ENCODE measurements at regions not wholly inside any gene's neighbourhood (a gene's known extent, or its start where the extent isn't known, plus 50 kb on each side); places are given as distances from the start of the nearest gene placed in this dataset.
"Not testable (repeated sequence)": the region's sequence is repeated elsewhere in the genome, so short reads cannot be mapped to it uniquely, and the experiment has no call there.

DNA sequence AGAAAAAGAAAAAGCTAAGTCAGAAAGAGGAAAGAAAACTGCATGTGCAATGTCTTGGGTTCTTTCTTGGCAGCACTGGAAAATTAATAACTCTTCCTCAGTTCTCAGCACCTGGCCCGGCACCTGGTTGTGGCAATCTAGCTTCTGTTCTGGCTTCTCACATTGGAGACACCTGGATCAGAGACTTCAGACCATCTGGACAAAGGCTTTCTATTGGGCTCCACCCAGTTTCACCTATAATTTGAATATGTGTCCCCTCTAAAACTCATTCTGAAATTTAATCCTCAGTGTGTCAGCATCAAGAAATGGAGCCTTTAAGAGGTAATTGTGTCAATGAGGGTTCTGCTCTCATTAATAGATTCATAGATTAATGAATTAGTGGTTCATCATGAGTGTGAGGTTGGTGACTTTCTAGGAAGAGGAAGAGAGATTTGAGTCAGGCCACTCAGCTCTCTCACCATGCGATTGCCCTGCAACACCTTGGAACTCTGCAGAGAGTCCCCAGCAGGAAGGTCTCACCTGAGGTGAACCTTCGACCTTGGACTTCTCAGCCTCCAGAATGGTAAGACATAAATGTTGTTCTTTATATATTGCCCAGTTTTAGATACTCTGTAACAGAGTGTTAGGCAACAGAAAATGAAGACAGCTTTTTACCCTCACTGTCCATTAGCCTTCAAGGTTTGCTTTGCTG, 679.9 kb downstream of the NTRK3 start:
- DNase-seq, result no peak

GRCh38 chr15:87575896-87576473, 680.6 kb downstream of the NTRK3 start:
- no peak for DNase-seq

- DNase-seq, result no peak
Measured at GRCh38 chr15:87573534-87573933, 683.0 kb downstream of the NTRK3 start.

DNA sequence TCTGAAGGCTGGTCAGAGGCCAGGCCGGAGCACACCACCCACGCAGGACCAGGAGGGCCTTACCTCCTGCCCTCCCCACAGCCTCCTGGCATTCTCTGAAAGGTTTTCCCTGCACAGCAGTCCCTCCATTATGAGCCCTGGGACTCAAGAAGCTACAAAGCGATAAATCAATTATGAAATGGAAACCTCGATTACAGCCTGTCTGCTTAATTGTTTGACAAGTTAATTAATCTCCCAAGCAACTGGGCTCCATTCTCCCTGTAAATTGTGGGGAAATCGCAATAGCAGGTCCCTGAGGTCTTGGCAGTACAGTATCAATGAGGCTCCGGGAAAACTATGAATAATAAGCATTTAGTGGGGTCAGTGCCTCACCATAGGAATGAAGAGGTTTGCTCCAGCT, 683.5 kb downstream of the NTRK3 start:
- no peak for DNase-seq

DNA sequence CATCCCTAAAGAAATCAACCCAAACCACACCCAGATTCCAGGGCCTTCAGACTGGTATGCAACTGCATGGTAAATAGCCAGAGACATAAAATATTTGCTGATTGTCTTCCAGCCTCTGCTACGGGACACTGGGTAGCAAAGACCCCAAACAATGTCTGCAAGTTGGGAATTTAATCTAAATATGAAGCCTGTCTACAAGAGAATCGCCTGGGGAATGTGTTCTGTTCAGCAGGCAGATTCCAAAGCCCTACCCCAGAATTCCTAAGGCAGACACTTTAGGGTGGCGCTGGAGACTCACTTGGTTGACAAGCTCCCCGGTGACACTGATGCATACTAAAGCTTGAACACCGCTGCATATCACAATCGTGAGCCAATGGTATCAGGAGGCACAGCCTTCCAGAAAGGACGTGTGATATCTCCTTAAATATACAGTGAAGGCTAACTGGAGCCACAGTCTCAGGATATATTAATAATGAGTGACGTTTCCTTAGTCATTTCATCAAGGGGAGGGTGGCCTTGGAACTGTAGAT, 684.1 kb downstream of the NTRK3 start:
- DNase-seq, result no peak

DNA sequence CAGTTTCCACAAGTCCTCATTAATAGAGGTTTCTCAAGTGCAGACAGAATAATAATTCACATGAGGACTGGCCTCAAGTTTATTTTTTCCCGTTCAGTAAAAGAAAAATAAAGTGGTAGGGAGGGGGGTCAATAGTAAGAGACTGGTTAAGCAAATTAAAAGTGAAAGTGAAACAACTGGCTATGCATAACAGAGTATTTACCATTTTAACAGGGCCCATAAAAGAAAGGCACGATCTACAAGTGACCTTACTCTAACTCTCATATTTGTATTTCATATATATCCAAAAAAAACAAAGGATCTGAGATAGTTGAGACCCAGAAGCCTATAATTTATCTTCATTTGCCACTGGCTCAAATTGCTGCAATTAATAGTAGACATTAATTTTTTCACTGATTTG, 686.3 kb downstream of the NTRK3 start:
- DNase-seq, result no peak

GRCh38 chr15:87569581-87569980, 687.0 kb downstream of the NTRK3 start:
- no peak for DNase-seq

DNA sequence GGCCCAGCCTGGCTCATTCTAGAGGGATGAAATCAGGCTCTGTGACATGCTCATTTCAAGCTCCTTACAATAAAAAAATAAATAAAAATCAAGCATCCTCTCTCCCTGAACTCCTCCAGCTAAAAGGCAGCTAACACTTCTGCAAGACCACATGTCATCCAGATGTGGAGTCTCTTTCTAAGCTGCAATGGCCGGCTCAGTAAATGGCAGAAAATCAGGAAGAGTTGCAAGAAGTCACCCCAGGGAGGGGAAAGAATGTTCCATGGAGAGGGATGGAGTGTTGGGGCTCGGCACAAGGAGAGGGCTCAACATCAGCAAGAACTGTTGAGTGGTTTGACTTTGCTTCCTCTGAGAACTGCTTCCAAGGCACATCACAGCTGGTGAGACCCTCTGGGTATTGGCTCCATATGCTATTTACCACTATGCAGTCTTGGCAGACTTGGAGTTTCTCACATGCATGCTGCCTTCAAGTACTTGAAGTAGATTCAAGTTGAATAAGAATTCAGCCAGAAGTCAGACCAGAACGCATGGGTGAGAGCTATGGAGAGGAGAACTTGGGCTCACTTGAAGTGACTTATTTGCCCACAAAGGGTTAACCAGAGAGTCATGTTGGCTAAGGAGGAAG, 689.0 kb downstream of the NTRK3 start:
- DNase-seq, result no peak

DNA sequence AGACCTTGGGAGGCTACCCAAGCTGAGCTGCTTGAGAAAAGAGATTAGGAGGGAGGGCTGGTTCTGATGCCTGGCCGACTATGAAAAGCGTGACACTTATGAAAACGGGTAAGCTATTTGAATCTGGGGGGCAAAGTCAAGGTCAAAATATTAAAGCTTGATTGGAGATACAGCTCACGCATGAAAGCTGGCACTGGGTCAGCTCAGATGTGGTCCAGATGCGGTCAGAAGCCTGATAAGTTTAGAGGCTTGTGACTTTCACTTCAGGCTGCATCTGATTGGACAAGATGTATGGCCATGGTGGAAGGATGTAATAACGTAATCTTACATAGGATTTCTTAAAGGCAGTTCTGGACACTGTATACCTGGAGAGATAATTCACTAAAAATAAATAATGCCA, 690.3 kb downstream of the NTRK3 start:
- no peak for DNase-seq

DNA sequence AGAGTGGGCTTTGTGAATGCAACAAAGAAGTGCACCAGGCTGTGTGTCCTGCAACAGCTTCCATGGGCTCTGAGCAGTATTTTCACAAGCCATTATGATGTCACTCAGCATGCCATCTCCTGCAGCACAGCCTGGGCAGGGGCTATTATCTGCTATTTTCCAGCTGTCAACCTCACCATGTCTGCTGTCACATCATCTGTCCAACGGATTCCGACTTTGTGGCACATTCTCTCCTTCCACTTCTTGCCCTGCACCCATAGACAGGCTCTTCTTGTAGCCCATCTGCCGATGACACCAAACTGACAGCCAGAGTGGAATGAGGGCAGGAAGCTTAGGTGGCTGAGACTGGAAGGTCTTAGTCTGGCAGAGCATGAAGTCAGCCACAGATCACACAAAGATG, 691.9 kb downstream of the NTRK3 start:
- no peak for DNase-seq

GRCh38 chr15:87563869-87564268, 692.7 kb downstream of the NTRK3 start:
- DNase-seq, result no peak

DNA sequence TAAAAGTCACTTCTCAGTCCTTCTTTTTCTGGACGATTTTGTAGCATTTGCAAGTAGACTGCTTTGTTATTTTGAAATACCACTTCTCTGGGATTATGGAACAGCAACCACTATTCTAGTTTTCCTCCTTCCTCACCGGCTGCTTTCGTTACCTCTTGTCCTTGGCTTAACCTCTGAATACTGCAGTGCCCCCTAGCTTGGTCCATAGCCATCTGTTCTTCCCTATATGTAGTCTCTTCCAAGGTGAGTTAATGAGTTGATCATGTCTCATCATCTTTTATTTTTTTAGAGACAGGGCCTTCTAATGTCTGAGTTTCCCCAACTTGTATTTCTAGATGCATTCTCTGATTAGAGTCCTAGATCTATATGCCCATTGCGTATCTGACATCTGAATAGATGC, 694.3 kb downstream of the NTRK3 start:
- DNase-seq, result no peak

- no peak for DNase-seq
Measured at GRCh38 chr15:87561641-87562040, 694.9 kb downstream of the NTRK3 start.

- no peak for DNase-seq
Measured at GRCh38 chr15:87557881-87558280, 698.7 kb downstream of the NTRK3 start.

DNA sequence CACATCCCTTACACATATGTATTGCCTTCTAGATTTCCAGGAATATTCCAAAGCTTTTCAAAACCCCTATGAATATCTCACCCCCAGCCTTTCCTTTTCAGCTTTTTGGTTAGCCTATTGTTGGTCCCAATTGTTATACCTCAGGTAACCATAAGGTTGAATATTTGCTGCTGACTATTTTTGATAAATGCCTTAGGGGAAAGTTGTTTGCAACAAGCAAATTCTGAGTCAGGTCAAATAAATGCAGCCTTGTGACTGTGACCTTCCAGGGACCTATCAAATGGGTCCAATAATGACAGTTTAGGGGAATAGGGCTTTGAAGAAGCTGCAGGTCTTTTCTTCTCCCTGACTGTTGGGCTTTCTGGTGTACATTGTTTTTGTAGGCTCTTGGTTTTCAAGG, 699.7 kb downstream of the NTRK3 start:
- no peak for DNase-seq

DNA sequence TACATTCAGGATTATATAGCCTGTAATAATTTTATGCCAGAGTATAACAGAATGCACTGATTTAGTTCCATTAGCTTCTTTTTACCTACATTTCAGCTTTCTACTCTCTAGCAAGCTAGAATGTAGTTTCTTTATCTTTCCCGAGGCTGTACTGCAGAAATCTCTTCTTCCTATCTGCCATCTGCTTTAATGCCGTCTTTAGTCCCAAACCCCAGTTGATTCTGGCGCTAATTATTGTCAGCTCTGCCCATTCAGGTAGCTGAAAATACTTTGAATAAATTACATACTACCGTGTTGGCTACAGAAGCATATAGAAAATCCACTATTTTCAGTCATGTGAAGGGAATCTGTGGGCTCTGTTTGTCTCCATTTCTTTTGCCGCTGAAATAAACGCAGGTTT, 706.7 kb downstream of the NTRK3 start:
- DNase-seq, result no peak

GRCh38 chr15:87549296-87549695, 707.2 kb downstream of the NTRK3 start:
- DNase-seq, result no peak

DNA sequence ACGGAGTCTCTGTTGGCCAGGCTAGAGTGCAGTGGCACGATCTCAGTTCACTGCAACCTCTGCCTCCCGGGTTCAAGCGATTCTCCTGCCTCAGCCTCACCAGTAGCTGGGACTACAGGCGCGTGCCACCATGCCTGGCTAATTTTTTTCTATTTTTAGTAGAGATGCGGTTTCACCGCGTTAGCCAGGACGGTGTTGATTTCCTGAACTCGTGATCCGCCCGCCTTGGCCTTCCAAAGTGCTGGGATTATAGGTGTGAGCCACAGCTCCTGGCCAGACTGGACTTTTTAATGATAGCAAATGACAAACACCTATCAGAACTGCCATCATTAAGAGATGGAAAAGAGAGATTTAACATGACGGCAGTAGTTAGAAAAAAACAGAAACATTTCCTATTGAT, 707.9 kb downstream of the NTRK3 start:
- DNase-seq, result not testable (repeated sequence)

DNA sequence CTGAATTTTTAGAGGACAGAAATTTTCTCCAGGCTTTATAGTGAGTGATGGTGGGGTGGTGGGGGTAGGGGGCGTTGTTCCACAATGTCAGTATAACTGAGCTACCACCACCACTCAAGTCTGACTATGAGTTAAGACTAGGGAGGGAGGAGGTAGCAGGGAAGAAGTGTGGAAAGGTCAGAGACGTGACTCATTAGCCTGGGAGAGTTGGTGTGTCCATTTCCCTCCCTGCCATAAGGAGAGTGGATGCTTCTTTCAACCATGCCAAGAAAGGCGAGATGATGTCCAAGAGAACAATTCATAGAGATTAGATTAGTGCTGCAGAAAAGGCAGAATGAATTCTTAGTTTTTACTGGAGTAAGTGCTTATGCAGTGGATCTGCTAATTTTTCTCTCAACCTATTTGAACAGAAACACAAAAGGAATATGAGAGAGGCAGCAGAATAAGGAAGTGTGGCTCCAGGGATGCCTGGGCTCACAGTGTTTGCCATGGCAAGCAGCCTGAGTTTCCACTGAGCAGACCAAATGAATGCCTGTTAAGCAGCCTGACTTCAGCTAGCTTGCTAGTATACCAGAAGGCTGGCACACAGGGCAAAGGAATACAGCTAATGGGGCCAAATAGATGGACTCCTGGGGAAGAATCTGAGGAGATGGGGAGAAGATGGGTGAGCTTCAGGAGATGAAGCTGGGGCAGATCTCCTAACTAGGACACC, 708.9 kb downstream of the NTRK3 start:
- no peak for DNase-seq

GRCh38 chr15:87538327-87538834, 718.2 kb downstream of the NTRK3 start:
- no peak for DNase-seq

GRCh38 chr15:87537295-87537694, 719.2 kb downstream of the NTRK3 start:
- DNase-seq, result no peak

DNA sequence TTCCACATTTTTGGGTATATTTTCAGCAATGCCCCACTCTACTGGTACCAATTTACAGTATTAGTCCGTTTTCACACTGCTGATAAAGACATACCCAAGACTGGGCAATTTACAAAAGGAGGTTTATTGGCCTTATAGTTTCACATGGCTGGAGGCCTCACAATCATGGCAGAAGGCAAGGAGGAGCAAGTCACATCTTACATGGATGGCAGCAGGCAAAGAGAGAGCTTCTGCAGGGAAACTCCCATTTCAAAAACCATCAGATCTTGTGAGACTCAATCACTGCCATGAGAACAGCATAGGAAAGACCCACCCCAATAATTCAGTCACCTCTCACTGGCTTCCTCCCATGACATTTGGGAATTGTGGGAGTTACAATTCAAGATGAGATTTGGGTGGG, 722.9 kb downstream of the NTRK3 start:
- DNase-seq, result not testable (repeated sequence)

DNA sequence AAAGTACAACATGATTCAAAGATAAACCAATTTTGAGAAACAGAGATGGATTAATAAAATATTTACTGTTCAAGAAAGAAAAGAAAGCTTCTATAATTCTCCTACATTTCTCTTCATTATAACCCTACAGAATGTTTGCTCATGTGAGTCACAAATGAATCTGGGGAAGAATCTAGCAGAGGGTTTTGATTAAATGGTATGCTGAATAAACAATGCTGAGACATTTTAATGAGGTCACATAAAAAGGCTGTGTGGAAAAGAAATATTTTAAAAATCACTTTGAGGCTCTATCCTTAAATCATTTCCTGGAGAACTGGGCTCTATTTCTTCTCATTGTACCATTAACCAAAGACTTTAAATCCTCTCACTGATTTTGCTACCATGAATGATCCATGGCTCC, 727.7 kb downstream of the NTRK3 start:
- no peak for DNase-seq

GRCh38 chr15:87527875-87528274, 728.7 kb downstream of the NTRK3 start:
- no peak for DNase-seq
